HEK293 (cell line): ENCODE measurements at regions not wholly inside any gene's neighbourhood (a gene's known extent, or its start where the extent isn't known, plus 50 kb on each side); places are given as distances from the start of the nearest gene placed in this dataset.

Experiments
- ATF2 ChIP-seq: fragments of 450-650 bp; formaldehyde crosslinking; IDR thresholded peaks from 2 replicates; pipeline ENCODE4 v1.5.1; 2016; ENCODE audit warnings: missing biosample characterization, missing genetic modification characterization, low read depth
- FEZF1 ChIP-seq: fragments of 450-650 bp; formaldehyde crosslinking; IDR thresholded peaks from 2 replicates; pipeline ENCODE4 v1.5.1; 2016; ENCODE audit warnings: missing biosample characterization, missing genetic modification characterization
- GLIS1 ChIP-seq: fragments of 450-650 bp; formaldehyde crosslinking; IDR thresholded peaks from 2 replicates; pipeline ENCODE4 v1.5.1; 2016; ENCODE audit warnings: missing biosample characterization, missing genetic modification characterization
- KLF10 ChIP-seq: fragments of 450-650 bp; IDR thresholded peaks from 2 replicates; pipeline ENCODE4 v1.5.1; 2018; ENCODE audit warnings: missing biosample characterization, mild to moderate bottlenecking, missing genetic modification characterization
- MEIS1 ChIP-seq: sonication (generic); formaldehyde crosslinking; IDR thresholded peaks from 2 replicates; pipeline ENCODE4 v1.8.1; 2022; ENCODE audit warnings: missing genetic modification reagents, mild to moderate bottlenecking, borderline replicate concordance
- PRDM1 ChIP-seq: fragments of 450-650 bp; formaldehyde crosslinking; IDR thresholded peaks from 2 replicates; pipeline ENCODE4; 2016; ENCODE audit warnings: missing biosample characterization, missing genetic modification characterization
- SCRT1 ChIP-seq: fragments of 450-650 bp; formaldehyde crosslinking; IDR thresholded peaks from 2 replicates; pipeline ENCODE4 v1.5.1; 2016; ENCODE audit warnings: missing biosample characterization, missing genetic modification characterization, borderline replicate concordance
- SP3 ChIP-seq: fragments of 450-650 bp; formaldehyde crosslinking; IDR thresholded peaks from 2 replicates; pipeline ENCODE4 v1.5.1; 2016; ENCODE audit warnings: missing biosample characterization, missing genetic modification characterization
- YY1 ChIP-seq: fragments of 450-650 bp; formaldehyde crosslinking; IDR thresholded peaks from 2 replicates; pipeline ENCODE4 v1.5.1; 2018; ENCODE audit warnings: missing biosample characterization, missing genetic modification characterization
- ZBTB20 ChIP-seq: fragments of 450-650 bp; formaldehyde crosslinking; IDR thresholded peaks from 2 replicates; pipeline ENCODE4 v1.5.1; 2016; ENCODE audit warnings: missing biosample characterization, missing genetic modification characterization
- ZBTB21 ChIP-seq: fragments of 450-650 bp; formaldehyde crosslinking; IDR thresholded peaks from 2 replicates; pipeline ENCODE4 v1.5.1; 2017; ENCODE audit warnings: missing biosample characterization, missing genetic modification characterization
- ZFHX2 ChIP-seq: fragments of 450-650 bp; formaldehyde crosslinking; conservative IDR thresholded peaks from 2 replicates; pipeline ENCODE4 v1.5.1; 2016; ENCODE audit warnings: missing biosample characterization, missing genetic modification characterization
- ZNF121 ChIP-seq: fragments of 450-650 bp; formaldehyde crosslinking; IDR thresholded peaks from 2 replicates; pipeline ENCODE4 v1.5.1; 2016; ENCODE audit warnings: missing biosample characterization, missing genetic modification characterization
- ZNF132 ChIP-seq: fragments of 450-650 bp; formaldehyde crosslinking; IDR thresholded peaks from 2 replicates; pipeline ENCODE4 v1.5.1; 2017; ENCODE audit warnings: missing biosample characterization, missing genetic modification characterization, borderline replicate concordance
- ZNF133 ChIP-seq: fragments of 450-650 bp; formaldehyde crosslinking; IDR thresholded peaks from 2 replicates; pipeline ENCODE4 v1.5.1; 2016; ENCODE audit warnings: missing biosample characterization, missing genetic modification characterization
- ZNF138 ChIP-seq: fragments of 450-650 bp; formaldehyde crosslinking; IDR thresholded peaks from 2 replicates; pipeline ENCODE4 v1.5.1; 2016; ENCODE audit warnings: missing biosample characterization, missing genetic modification characterization, borderline replicate concordance
- ZNF146 ChIP-seq: fragments of 450-650 bp; formaldehyde crosslinking; IDR thresholded peaks from 2 replicates; pipeline ENCODE4 v1.5.1; 2016; ENCODE audit warnings: missing biosample characterization, missing genetic modification characterization
- ZNF23 ChIP-seq: fragments of 450-650 bp; formaldehyde crosslinking; IDR thresholded peaks from 2 replicates; pipeline ENCODE4 v1.5.1; 2016; ENCODE audit warnings: missing biosample characterization, missing genetic modification characterization, borderline replicate concordance
- ZNF302 ChIP-seq: fragments of 450-650 bp; formaldehyde crosslinking; IDR thresholded peaks from 2 replicates; pipeline ENCODE4 v1.5.1; 2016; ENCODE audit warnings: missing biosample characterization, missing genetic modification characterization, low read depth
- ZNF501 ChIP-seq: fragments of 450-650 bp; formaldehyde crosslinking; IDR thresholded peaks from 2 replicates; pipeline ENCODE4 v1.5.1; 2016; ENCODE audit warnings: missing biosample characterization, missing genetic modification characterization
- ZNF521 ChIP-seq: fragments of 450-650 bp; formaldehyde crosslinking; IDR thresholded peaks from 2 replicates; pipeline ENCODE4 v1.5.1; 2017; ENCODE audit warnings: missing biosample characterization, mild to moderate bottlenecking, missing genetic modification characterization
- ZNF544 ChIP-seq: fragments of 450-650 bp; formaldehyde crosslinking; IDR thresholded peaks from 2 replicates; pipeline ENCODE4 v1.5.0; 2017; ENCODE audit warnings: missing biosample characterization, missing genetic modification characterization
- ZNF571 ChIP-seq: fragments of 450-650 bp; formaldehyde crosslinking; IDR thresholded peaks from 2 replicates; pipeline ENCODE4 v1.5.0; 2017; ENCODE audit warnings: missing biosample characterization, missing genetic modification characterization
- ZNF639 ChIP-seq: fragments of 450-650 bp; formaldehyde crosslinking; IDR thresholded peaks from 2 replicates; pipeline ENCODE4 v1.5.1; 2016; ENCODE audit warnings: missing biosample characterization, missing genetic modification characterization
- ZNF777 ChIP-seq: fragments of 450-650 bp; formaldehyde crosslinking; IDR thresholded peaks from 2 replicates; pipeline ENCODE4 v1.5.1; 2017; ENCODE audit warnings: missing biosample characterization, missing genetic modification characterization, borderline replicate concordance
- ZNF791 ChIP-seq: fragments of 450-650 bp; formaldehyde crosslinking; IDR thresholded peaks from 2 replicates; pipeline ENCODE4 v1.5.1; 2016; ENCODE audit warnings: missing biosample characterization, missing genetic modification characterization
- ZNF792 ChIP-seq: fragments of 450-650 bp; formaldehyde crosslinking; IDR thresholded peaks from 2 replicates; pipeline ENCODE4 v1.5.1; 2016; ENCODE audit warnings: missing biosample characterization, missing genetic modification characterization
- ZSCAN16 ChIP-seq: fragments of 450-650 bp; formaldehyde crosslinking; IDR thresholded peaks from 2 replicates; pipeline ENCODE4 v1.5.1; 2016; ENCODE audit warnings: missing biosample characterization, missing genetic modification characterization
- TF ChIP-seq, protein P1 (sequence below): fragments of 450-650 bp; formaldehyde crosslinking; optimal IDR thresholded peaks from 2 replicates; pipeline ENCODE3; 2016; ENCODE audit warnings: missing biosample characterization, mild to moderate bottlenecking, missing genetic modification characterization
- TF ChIP-seq, protein P2 (sequence below): fragments of 450-650 bp; formaldehyde crosslinking; IDR thresholded peaks from 2 replicates; pipeline ENCODE4 v1.5.1; 2016; ENCODE audit warnings: missing biosample characterization, missing genetic modification characterization
- TF ChIP-seq, protein P3 (sequence below): fragments of 450-650 bp; formaldehyde crosslinking; IDR thresholded peaks from 2 replicates; pipeline ENCODE4 v1.5.1; 2017; ENCODE audit warnings: missing biosample characterization, mild to moderate bottlenecking, missing genetic modification characterization, moderate library complexity
- TF ChIP-seq, protein P4 (sequence below): fragments of 450-650 bp; formaldehyde crosslinking; IDR thresholded peaks from 2 replicates; pipeline ENCODE4 v1.5.1; 2016; ENCODE audit warnings: missing biosample characterization, missing genetic modification characterization, borderline replicate concordance

DNA sequence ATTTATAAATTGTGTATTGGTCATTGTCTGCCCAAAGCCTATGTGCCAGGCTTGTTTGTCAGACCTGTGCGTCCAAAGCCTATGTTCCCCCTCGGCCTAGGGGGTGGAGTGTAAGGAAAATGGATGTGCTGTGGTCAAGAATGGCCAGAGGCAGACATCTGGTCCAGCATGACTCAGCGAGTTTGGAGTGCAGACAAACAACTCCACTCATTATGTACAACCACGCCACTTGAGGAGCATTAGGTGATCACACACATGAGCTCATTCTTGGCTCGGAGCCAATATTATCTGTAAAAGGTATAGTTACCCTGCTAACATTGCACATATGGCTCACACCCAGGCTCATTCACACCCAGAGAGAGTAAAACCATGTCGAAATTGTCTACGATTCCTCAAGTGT lies 1047.6 kb upstream of the ADGRL4 start (continued):
- TF ChIP-seq, protein P1, sequence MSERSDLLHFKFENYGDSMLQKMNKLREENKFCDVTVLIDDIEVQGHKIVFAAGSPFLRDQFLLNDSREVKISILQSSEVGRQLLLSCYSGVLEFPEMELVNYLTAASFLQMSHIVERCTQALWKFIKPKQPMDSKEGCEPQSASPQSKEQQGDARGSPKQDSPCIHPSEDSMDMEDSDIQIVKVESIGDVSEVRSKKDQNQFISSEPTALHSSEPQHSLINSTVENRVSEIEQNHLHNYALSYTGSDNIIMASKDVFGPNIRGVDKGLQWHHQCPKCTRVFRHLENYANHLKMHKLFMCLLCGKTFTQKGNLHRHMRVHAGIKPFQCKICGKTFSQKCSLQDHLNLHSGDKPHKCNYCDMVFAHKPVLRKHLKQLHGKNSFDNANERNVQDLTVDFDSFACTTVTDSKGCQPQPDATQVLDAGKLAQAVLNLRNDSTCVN: peak; percentile 25
- TF ChIP-seq GLIS1 (tag by site-specific recombination) (peak; percentile 76), PRDM1 (tag by site-specific recombination) (peak; percentile 89), ZNF521 (tag by site-specific recombination) (no peak), ZSCAN16 (no peak), ZFHX2 (tag by site-specific recombination) (peak; percentile 45; the same call in 1 of the 2 replicates), ZNF121 (no peak), ZNF792 (no peak), ZNF132 (tag by site-specific recombination) (peak; percentile 97), YY1 (tag by site-specific recombination) (peak; percentile 70; the same call in 1 of the 2 replicates), ZNF639 (tag by site-specific recombination) (peak; percentile 98), KLF10 (tag by site-specific recombination) (peak; percentile 98), SCRT1 (peak; percentile 74; the same call in 1 of the 2 replicates), ATF2 (tag by site-specific recombination) (peak; percentile 85), ZNF138 (tag by site-specific recombination) (no peak), ZNF501 (peak; percentile 96), ZBTB20 (tag by site-specific recombination) (peak; percentile 25; the same call in 1 of the 2 replicates), ZNF133 (tag by site-specific recombination) (no peak; the same call in 1 of the 2 replicates), ZNF777 (tag by site-specific recombination) (no peak), FEZF1 (tag by site-specific recombination) (peak; percentile 93), ZNF23 (no peak), SP3 (peak; percentile 61), ZNF544 (tag by site-specific recombination) (peak; percentile 98), ZNF146 (tag by site-specific recombination) (peak; percentile 72), ZBTB21 (peak; percentile 88), MEIS1 (no peak), ZNF302 (peak; percentile 91; the same call in 1 of the 2 replicates), ZNF571 (tag by site-specific recombination) (peak; percentile 97), ZNF791 (tag by site-specific recombination) (no peak)
- TF ChIP-seq, protein P2, sequence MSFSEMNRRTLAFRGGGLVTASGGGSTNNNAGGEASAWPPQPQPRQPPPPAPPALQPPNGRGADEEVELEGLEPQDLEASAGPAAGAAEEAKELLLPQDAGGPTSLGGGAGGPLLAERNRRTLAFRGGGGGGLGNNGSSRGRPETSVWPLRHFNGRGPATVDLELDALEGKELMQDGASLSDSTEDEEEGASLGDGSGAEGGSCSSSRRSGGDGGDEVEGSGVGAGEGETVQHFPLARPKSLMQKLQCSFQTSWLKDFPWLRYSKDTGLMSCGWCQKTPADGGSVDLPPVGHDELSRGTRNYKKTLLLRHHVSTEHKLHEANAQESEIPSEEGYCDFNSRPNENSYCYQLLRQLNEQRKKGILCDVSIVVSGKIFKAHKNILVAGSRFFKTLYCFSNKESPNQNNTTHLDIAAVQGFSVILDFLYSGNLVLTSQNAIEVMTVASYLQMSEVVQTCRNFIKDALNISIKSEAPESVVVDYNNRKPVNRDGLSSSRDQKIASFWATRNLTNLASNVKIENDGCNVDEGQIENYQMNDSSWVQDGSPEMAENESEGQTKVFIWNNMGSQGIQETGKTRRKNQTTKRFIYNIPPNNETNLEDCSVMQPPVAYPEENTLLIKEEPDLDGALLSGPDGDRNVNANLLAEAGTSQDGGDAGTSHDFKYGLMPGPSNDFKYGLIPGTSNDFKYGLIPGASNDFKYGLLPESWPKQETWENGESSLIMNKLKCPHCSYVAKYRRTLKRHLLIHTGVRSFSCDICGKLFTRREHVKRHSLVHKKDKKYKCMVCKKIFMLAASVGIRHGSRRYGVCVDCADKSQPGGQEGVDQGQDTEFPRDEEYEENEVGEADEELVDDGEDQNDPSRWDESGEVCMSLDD (tag by site-specific recombination): peak; percentile 50
- TF ChIP-seq, protein P3, sequence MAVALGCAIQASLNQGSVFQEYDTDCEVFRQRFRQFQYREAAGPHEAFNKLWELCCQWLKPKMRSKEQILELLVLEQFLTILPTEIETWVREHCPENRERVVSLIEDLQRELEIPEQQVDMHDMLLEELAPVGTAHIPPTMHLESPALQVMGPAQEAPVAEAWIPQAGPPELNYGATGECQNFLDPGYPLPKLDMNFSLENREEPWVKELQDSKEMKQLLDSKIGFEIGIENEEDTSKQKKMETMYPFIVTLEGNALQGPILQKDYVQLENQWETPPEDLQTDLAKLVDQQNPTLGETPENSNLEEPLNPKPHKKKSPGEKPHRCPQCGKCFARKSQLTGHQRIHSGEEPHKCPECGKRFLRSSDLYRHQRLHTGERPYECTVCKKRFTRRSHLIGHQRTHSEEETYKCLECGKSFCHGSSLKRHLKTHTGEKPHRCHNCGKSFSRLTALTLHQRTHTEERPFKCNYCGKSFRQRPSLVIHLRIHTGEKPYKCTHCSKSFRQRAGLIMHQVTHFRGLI (tag by site-specific recombination): peak; percentile 73; the same call in 1 of the 2 replicates
- TF ChIP-seq, protein P4, sequence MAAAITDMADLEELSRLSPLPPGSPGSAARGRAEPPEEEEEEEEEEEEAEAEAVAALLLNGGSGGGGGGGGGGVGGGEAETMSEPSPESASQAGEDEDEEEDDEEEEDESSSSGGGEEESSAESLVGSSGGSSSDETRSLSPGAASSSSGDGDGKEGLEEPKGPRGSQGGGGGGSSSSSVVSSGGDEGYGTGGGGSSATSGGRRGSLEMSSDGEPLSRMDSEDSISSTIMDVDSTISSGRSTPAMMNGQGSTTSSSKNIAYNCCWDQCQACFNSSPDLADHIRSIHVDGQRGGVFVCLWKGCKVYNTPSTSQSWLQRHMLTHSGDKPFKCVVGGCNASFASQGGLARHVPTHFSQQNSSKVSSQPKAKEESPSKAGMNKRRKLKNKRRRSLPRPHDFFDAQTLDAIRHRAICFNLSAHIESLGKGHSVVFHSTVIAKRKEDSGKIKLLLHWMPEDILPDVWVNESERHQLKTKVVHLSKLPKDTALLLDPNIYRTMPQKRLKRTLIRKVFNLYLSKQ: no peak
